NCI-H187 treated with DMSO at 0.1 percent for 48 hours (cell line): ENCODE measurements at regions not wholly inside any gene's neighbourhood (a gene's known extent, or its start where the extent isn't known, plus 50 kb on each side); places are given as distances from the start of the nearest gene placed in this dataset.
"Not testable (repeated sequence)": the region's sequence is repeated elsewhere in the genome, so short reads cannot be mapped to it uniquely, and the experiment has no call there.

ENCODE experiments used
- DNase-seq: peaks from one replicate; lab custom pipeline; 2025; lab: John Stamatoyannopoulos, UW

DNA sequence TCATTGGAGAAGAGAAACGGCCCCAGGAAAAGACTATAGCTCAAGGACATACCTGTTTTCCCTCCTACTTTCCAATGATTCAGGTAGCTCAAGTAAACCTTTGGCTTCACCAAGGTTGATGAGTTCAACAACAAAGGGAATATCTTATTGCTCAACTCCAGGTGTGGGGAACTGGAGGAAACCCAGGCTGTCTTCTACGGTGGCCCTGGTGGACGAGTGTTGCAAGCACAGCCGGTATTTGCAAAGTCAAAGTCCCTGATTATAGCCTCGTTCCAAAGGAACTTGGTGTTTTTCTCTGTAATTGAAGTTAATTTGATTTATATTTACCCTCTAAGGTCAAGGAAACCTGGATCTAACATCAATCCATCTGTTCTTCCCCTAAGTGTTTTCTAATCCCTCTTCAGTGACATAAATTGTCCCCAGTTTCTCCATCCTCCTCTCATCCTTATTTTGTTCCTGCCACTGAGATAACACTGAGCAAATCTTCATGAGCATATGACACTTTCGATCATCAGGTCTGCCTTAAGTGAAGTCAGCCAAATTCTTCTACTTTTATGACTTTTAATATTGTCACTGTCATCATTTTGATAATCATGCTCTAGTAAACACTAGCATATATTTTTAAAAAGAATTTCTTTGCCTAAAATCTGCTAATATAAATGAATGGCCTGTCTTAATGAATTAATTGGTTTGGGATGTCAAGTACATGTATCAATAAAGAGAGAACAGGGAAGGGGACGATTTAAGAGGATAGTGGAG is 174.6 kb upstream of the TBX3 start:
- no peak for DNase-seq

DNA sequence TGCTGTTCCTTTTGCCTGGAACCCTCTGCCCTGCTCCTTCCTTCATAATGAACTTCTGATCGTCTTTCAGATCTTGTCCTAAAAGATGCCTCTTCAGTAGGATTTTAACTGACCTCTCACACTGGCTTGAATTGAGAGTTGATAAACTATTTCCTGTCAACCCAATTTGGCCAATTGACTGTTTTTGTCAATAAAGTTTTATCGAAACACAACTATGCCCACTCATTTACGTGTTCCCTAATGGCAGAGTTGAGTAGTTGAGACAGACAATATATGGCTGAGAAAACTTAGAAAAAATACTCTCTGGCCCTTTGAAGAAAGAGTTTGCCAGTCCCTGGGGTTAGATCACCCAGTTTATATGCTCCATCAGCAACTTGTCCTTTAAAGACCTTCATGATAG is 171.7 kb upstream of the TBX3 start:
- DNase-seq: no peak

DNA sequence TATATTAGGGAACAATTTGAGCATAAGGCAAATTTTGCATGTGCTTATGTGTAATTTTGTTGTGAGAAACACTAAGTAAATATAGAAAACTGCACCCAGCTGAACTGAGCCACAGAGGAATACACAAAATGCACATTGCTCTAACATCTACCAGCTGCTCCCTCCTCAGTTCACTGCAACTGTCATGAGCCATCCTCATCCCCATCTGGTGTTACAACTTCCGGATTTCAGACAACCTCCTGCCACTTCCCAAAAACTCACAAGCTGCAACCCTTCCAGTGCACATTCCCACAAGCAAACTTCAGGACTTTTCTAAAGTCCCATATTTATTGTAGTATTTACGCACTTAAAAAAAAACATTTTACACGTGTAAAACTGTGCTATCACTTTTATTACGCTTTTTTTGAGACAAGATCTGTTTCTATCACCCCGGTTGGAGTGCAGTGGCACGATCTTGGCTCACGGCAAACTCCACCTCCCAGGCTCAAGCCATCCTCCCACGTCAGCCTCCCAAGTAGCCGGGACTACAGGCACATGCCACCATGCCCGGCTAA is 169.1 kb upstream of the TBX3 start:
- DNase-seq: no peak

DNA sequence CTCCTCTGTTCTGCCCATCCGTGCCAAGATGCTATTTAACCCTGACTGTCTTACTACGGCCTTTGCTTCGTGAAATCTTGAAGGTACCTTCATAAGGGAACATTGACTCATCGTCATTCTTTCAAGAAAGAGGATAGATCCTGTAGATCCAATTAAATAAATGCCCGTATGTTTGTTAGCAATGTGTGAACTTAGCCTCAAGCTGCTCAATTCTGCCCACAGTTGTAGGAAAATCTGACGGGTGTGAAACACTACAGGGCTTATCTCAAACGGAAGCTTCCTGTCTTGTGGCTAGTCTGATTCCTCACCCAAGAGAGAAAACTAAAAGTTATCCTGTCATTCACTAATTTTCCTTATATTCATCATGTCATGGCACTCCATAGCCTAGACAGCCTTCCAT is 168.0 kb upstream of the TBX3 start:
- no peak for DNase-seq

DNA sequence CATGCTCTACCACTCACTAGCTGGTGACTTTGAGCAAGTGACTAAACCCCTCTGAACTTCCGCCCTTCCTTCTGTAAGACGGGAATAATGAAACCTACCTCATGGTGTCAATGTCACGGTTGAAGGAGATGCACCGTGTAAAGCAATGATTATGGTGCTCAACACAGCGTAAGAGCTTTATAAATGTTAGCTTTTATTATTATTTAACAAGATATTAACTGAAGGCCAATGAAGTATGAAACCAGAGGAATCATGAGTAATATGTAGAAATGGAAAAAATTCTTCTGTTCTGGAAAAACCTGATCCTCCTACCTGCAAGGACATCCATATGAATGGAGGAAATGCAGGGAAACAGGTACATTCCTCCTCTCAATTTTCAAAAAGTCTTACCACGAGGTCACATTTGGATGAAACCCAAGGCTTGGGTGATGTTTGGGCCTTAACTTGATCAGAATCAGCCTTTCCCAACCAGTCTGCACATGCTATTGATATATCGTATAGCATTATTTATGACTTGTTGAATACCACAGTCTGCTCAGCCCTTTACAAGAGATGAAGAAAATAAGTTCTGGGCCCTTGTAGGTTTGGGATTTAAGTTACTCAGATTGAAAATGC is 166.8 kb upstream of the TBX3 start:
- no peak for DNase-seq

DNA sequence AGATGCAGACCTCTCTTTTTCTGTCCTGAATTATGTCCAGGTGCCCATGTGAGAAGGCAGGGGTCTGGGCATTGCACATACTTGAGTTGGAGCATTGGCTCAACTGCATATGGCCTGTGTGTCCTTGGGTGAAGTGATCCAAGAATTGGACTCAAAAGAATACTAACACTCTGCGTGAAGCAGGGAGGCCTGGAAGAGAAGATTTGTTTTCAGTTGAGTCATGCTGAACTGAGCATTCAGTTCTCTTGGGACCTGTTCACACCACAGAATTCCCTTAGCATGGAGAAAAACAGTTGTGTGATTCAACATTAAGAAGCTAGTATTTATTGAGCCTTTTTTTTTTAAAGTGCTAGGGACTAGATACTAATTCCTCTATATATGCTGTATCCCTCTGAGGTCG is 164.7 kb upstream of the TBX3 start:
- no peak for DNase-seq

- no peak for DNase-seq
Measured at GRCh38 chr12:114847441-114848035, 163.6 kb upstream of the TBX3 start.

GRCh38 chr12:114846771-114847170 is 162.8 kb upstream of the TBX3 start:
- no peak for DNase-seq

- DNase-seq: no peak
Measured at GRCh38 chr12:114841557-114842251, 157.7 kb upstream of the TBX3 start.

DNA sequence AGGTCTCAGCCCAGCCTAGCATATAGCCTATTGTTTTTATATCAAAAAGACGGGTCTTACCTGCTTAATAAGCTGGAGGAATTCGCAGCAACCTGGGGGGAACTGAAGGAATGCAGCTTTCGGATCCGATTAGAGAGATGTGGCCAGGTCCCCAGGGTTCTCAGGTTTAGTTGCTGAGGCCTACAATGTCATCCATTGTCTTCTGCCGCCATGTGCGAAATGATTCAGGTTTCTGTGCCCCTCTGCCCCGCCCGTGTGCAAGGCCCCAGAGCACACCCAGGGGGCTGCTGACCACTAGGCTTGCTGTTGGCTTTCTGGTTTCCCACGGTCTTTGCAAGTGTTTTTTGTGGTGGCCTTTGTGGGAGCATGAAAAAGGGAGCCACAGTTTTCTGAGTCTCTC is 154.5 kb upstream of the TBX3 start:
- DNase-seq: no peak

GRCh38 chr12:114836609-114837008 is 152.6 kb upstream of the TBX3 start:
- DNase-seq: no peak

GRCh38 chr12:114835031-114835430 is 151.1 kb upstream of the TBX3 start:
- no peak for DNase-seq

DNA sequence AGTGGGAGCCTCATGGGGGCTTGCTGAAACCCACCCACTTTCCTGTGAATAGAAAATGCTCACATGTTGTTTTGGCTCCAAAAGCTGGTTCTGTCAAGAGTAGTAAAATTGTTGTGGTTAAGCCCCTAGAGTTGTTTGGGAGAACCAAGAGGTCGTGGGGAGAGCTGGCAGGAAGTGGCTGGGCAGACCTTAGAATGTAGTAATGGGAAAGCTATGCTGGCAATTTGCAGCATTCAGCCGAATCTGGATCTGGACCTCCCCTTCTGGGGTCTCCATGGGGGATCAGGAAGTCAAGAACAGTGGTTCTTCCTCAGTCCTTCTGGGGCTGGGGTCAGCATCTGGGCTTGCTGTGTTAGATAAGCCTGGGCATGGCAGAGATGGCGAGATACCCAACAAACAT is 150.6 kb upstream of the TBX3 start:
- DNase-seq: no peak

DNA sequence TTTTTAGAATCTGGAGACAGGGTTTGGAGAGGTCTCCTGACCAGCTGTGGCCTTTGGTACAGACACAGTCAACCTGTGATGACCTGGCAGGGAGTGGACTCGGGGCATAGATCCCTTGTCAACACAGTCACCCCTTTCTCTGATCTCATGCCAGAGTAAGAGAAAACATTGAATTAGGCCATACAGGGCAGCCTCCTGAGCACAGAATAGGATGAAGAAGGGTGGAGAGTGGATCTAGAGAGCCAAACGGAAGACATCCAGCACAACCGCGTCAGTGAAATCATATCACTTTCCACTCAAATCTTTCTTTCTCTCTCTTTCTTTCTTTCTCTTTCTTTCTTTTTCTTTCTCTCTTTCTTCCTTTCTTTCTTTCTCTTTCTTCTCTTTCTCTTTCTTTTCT is 145.9 kb upstream of the TBX3 start:
- DNase-seq: no peak

DNA sequence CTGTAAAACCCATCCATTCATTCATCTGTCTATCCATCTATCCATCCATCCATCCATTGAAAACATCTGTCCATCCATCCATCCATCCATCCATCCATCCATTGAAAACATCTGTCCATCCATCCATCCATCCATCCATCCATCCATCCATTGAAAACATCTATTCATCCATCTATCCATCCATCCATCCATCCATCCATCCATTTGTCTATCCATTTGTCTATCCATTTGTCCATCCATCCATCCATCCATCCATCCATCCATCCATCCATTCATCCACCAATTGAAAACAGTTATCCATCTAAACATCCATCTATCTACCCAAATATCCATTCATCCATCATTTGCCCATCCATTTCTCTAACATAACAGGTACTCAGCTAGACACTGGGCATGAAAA is 145.3 kb upstream of the TBX3 start:
- not testable (repeated sequence) for DNase-seq

DNA sequence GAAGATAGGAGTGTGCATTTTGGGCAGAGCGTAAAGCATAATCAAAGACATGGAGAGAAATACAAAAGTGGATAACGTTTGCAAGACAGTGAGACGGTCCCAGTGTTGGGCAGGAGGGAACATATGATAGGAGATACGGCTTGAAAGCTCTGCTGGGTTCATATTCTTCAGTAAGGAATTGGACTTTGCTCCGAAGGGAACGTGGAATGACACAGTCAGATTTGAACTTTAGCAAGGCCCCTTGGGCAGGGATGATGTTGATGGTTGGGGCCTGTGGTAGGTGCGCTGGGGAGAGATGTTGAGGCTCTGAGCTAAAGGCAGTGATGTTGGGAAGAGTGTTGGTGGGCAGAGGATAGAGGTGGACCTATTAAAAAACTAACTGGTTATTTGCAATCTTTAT is 143.5 kb upstream of the TBX3 start:
- no peak for DNase-seq

- no peak for DNase-seq
Measured at GRCh38 chr12:114826244-114826643, 142.3 kb upstream of the TBX3 start.

DNA sequence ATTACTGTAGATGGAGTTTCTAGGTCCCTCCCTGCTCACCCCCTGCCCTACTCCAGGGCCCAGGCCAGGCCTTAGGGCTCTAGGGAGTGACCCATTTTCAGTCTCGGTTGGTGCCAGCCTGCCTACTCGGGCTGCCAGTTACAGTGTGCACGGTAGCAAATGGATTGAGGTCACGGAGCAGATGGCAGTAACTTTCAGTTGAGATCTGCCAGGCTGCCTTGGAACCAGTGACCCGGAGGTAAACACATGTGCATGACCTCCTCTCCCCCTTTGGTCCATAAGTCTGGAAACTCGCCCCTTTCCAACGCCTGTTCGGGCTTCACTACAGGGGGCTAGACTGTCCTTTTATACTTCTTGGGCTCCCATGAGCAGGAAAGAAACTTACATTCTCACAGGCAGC is 139.7 kb upstream of the TBX3 start:
- DNase-seq: no peak

DNA sequence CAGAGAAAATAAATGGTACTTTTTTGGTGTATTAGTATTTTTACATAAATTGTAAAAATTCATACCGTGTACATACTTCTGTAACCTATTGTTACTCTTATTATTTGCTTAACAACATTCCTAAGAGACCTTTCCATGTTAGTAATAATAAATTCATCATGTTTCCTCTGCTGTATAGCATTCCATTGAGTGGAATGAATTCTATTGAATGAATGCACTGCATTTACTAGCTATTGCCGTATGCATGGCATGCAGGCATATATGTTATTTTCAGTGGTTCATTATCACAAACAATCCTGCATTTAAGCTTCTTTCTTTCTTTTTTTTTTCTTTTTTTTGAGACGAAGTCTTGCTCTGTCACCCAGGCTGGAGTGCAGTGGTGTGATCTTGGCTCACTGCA is 137.6 kb upstream of the TBX3 start:
- no peak for DNase-seq

GRCh38 chr12:114820796-114821195 is 136.8 kb upstream of the TBX3 start:
- DNase-seq: no peak

DNA sequence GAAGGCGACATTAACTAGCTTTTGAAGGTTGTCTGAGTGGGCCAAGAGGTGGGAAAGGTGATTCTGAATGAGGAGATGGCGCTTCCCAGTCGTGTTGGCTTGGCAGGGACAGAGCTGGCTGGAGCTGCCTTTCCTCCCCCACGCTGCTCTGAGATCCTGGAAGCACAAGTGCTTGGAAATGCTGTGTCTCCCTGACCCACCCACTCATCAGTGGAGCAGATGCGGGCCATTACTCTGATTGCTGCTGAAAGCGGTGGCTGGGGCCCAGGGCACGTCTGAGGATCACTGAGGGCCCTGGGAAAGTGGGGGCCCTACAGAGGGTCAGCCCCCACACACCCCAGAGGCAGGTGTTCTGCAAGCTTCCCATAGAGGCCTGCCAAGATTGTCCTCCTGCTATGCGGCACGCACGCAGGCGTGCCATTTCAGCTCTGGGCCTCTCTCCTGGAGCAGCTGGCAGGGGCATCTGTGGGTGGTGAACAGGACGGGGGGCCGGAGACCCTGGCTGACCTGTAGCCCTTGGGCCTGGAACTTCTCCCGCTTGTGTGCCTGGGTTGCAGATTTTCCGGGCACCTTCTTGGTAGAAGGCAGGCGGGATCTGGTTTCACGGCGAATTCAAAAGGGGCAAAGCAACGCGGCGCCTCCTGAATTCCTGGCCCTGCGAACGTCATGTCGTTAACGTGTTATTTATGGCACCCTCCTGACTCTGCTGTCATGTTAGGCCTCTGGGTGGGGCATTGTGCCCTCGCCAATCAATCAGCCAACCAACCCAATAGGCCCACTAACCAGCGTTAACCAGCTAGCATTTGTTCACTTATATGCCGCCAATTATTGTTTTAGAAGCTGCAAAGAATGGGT is 133.8 kb upstream of the TBX3 start:
- no peak for DNase-seq
